ENCODE measurements at regions not wholly inside any gene's neighbourhood (a gene's known extent, or its start where the extent isn't known, plus 50 kb on each side); places are given as distances from the start of the nearest gene placed in this dataset.

- DNase-seq (ENCODE audit: low read depth in 2 of 2): no peak
Measured at GRCh38 chr12:66962290-66962689, 283.4 kb upstream of the GRIP1 start.

- DNase-seq (ENCODE audit: low read depth in 2 of 2): no peak
Measured at GRCh38 chr12:66963901-66964300, 285.0 kb upstream of the GRIP1 start.

- DNase-seq (ENCODE audit: low read depth in 2 of 2): peak in 1 of 2 donors; percentile 3
Measured at GRCh38 chr12:66964629-66965028, 285.8 kb upstream of the GRIP1 start.

- no peak for DNase-seq (ENCODE audit: low read depth in 2 of 2)
Measured at GRCh38 chr12:66965621-66966020, 286.7 kb upstream of the GRIP1 start.

GRCh38 chr12:66971816-66972215 lies 292.9 kb upstream of the GRIP1 start:
- DNase-seq (ENCODE audit: low read depth in 2 of 2): no peak

- no peak for DNase-seq (ENCODE audit: low read depth in 2 of 2)
Measured at GRCh38 chr12:66976526-66976925, 292.6 kb upstream of the CAND1 start.

- no peak for DNase-seq (ENCODE audit: low read depth in 2 of 2)
Measured at GRCh38 chr12:66978802-66979201, 290.4 kb upstream of the CAND1 start.

- no peak for DNase-seq (ENCODE audit: low read depth in 2 of 2)
Measured at GRCh38 chr12:66979251-66979650, 289.9 kb upstream of the CAND1 start.

- DNase-seq (ENCODE audit: low read depth in 2 of 2): no peak
Measured at GRCh38 chr12:66984077-66984476, 285.1 kb upstream of the CAND1 start.

GRCh38 chr12:66984962-66985361 lies 284.2 kb upstream of the CAND1 start:
- DNase-seq (ENCODE audit: low read depth in 2 of 2): no peak

GRCh38 chr12:66999141-66999540 lies 270.0 kb upstream of the CAND1 start:
- DNase-seq (ENCODE audit: low read depth in 2 of 2): no peak

GRCh38 chr12:67001251-67001650 lies 267.9 kb upstream of the CAND1 start:
- no peak for DNase-seq (ENCODE audit: low read depth in 2 of 2)

- DNase-seq (ENCODE audit: low read depth in 2 of 2): no peak
Measured at GRCh38 chr12:67002720-67003119, 266.4 kb upstream of the CAND1 start.

GRCh38 chr12:67006610-67007009 lies 262.5 kb upstream of the CAND1 start:
- no peak for DNase-seq (ENCODE audit: low read depth in 2 of 2)

- DNase-seq (ENCODE audit: low read depth in 2 of 2): no peak
Measured at GRCh38 chr12:67014642-67015041, 254.5 kb upstream of the CAND1 start.

GRCh38 chr12:67018105-67018504 lies 251.1 kb upstream of the CAND1 start:
- DNase-seq (ENCODE audit: low read depth in 2 of 2): no peak

GRCh38 chr12:67019070-67019469 lies 250.1 kb upstream of the CAND1 start:
- DNase-seq (ENCODE audit: low read depth in 2 of 2): no peak

GRCh38 chr12:67025543-67026114 lies 243.5 kb upstream of the CAND1 start:
- DNase-seq (ENCODE audit: low read depth in 2 of 2): peak in 1 of 2 donors; percentile 17

GRCh38 chr12:67026487-67027246 lies 242.5 kb upstream of the CAND1 start:
- DNase-seq (ENCODE audit: low read depth in 2 of 2): no peak

GRCh38 chr12:67028529-67028928 lies 240.6 kb upstream of the CAND1 start:
- DNase-seq (ENCODE audit: low read depth in 2 of 2): no peak

- DNase-seq (ENCODE audit: low read depth in 2 of 2): no peak
Measured at GRCh38 chr12:67034110-67034879, 234.9 kb upstream of the CAND1 start.

GRCh38 chr12:67035121-67035520 lies 234.0 kb upstream of the CAND1 start:
- no peak for DNase-seq (ENCODE audit: low read depth in 2 of 2)

GRCh38 chr12:67038486-67038885 lies 230.7 kb upstream of the CAND1 start:
- no peak for DNase-seq (ENCODE audit: low read depth in 2 of 2)

All from stimulated activated CD8-positive, alpha-beta memory T cell treated with anti-CD3 and anti-CD28 coated beads, Interleukin-7, amount 100 ng/mL, for 1 hour (primary cell).